K562 (cell line): ENCODE measurements at regions not wholly inside any gene's neighbourhood (a gene's known extent, or its start where the extent isn't known, plus 50 kb on each side); places are given as distances from the start of the nearest gene placed in this dataset.

ENCODE experiments used
- ATAC-seq: fragments of 200-7000 bp; cut with Tn5 transposase; 3 replicates; pipeline ENCODE4 v1.9.1; 2020; ENCODE audit warnings: moderate library complexity
- BruUV-seq: library from RNA; stranded (reverse); fragments of 400-500 nt; replicated peaks from 2 replicates; lab custom pipeline; 2021; lab: Mats Ljungman, UMichigan
- CTCF ChIA-PET: fragments of 300-600 bp; formaldehyde crosslinking; extraction: SDS; loops from one replicate; lab custom pipeline; 2021; ENCODE audit warnings: low intra/inter-chr PET ratio; lab: Yijun Ruan, JAX
- POLR2A ChIA-PET: fragments of 300-600, 350-650 bp; sonication (Branson Sonifier 250); formaldehyde crosslinking; extraction: SDS; loops from one replicate; lab custom pipeline; 2021; ENCODE audit warnings: antibody characterized with exemption, inconsistent platforms; lab: Yijun Ruan, JAX
- DNase-seq, 4 experiments: peaks; one replicate each; pipeline versions ENCODE4 v3.0.0 to v3.0.0-alpha.2; 2011 to 2018; ENCODE audit warnings: low spot score in 3 of 4, mixed read lengths in 3 of 4; ENCODE audit errors: extremely low read depth in 1 of 4
- FAIRE-seq: peaks from 2 replicates; lab custom pipeline; 2011; peaks lifted over from hg19 to GRCh38; lab: Jason Lieb, UNC
- H2AFZ ChIP-seq: 2 replicates; pipeline ENCODE4 v1.6.0; 2011; ENCODE audit warnings: low read depth, low read length, control low read depth, inconsistent platforms
- H3K27ac ChIP-seq: fragments of 200-600 bp; 3 replicates; pipeline ENCODE4 v1.8.0; 2011; ENCODE audit warnings: low read depth, mild to moderate bottlenecking, control low read depth, inconsistent platforms, low read length, moderate library complexity, mixed read lengths; ENCODE audit errors: extremely low read depth
- H3K27me3 ChIP-seq, 2 experiments: fragments of 300-600 bp in 1 of 2; 2 replicates in 1 of 2; 3 replicates in 1 of 2; pipeline versions ENCODE4 v1.6.0 to v1.8.0; 2011; ENCODE audit warnings: inconsistent platforms in 2 of 2, low read length in 2 of 2, mild to moderate bottlenecking in 1 of 2, mixed read lengths in 1 of 2, moderate library complexity in 1 of 2; ENCODE audit not compliant: control insufficient read depth in 2 of 2, insufficient read depth in 2 of 2
- H3K36me3 ChIP-seq: fragments of 300-600 bp; 3 replicates; pipeline ENCODE4 v1.8.0; 2011; ENCODE audit warnings: mild to moderate bottlenecking, low read length, inconsistent platforms; ENCODE audit not compliant: control insufficient read depth, insufficient read depth
- H3K4me1 ChIP-seq, 2 experiments: fragments of 200-600 bp in 1 of 2; replicated peaks in 1 of 2; 2 replicates in 1 of 2; 3 replicates in 1 of 2; pipeline versions ENCODE4 v1.5.1 to v1.8.0; 2011; ENCODE audit warnings: inconsistent platforms in 2 of 2, low read length in 2 of 2, mild to moderate bottlenecking in 1 of 2, mixed read lengths in 1 of 2, moderate library complexity in 1 of 2; ENCODE audit not compliant: control insufficient read depth in 2 of 2, insufficient read depth in 2 of 2
- H3K4me2 ChIP-seq: 2 replicates; pipeline ENCODE4 v1.6.1; 2011; ENCODE audit warnings: low read length, control low read depth, inconsistent platforms, mixed read lengths; ENCODE audit not compliant: insufficient read depth
- H3K4me3 ChIP-seq: fragments of 200-600 bp; sonication (generic), shearing (Covaris generic); 2 replicates; pipeline ENCODE4 v1.5.1; 2016; ENCODE audit warnings: control low read depth, inconsistent platforms
- H3K79me2 ChIP-seq: fragments of 200-600 bp; 3 replicates; pipeline ENCODE4 v1.8.0; 2011; ENCODE audit warnings: low read length, inconsistent platforms; ENCODE audit not compliant: control insufficient read depth, insufficient read depth
- H3K9ac ChIP-seq, 2 experiments: 2 replicates each; pipeline versions ENCODE4 v1.6.0 to v1.6.1; 2011; ENCODE audit warnings: low read depth in 2 of 2, low read length in 2 of 2, control low read depth in 1 of 2, inconsistent platforms in 1 of 2, mild to moderate bottlenecking in 1 of 2, mixed read lengths in 1 of 2; ENCODE audit not compliant: insufficient read depth in 1 of 2
- H3K9me1 ChIP-seq: one replicate; pipeline ENCODE4 v1.6.0; 2011; ENCODE audit warnings: inconsistent platforms, mild to moderate bottlenecking, low read length, moderate library complexity; ENCODE audit not compliant: control insufficient read depth, insufficient read depth
- H3K9me3 ChIP-seq: replicated peaks from 2 replicates; pipeline ENCODE4 v1.5.1; 2011; ENCODE audit warnings: low read depth, low read length, inconsistent platforms; ENCODE audit not compliant: control insufficient read depth, insufficient read depth
- H4K20me1 ChIP-seq: replicated peaks from 2 replicates; pipeline ENCODE4 v1.6.1; 2011; ENCODE audit warnings: low read length, inconsistent platforms, mixed read lengths; ENCODE audit not compliant: control insufficient read depth, insufficient read depth
- CLOCK ChIP-seq: fragments of 250-450 bp; sonication (Bioruptor Pico); IDR thresholded peaks from 2 replicates; pipeline ENCODE4 v1.4.0; 2020; ENCODE audit warnings: mild to moderate bottlenecking, moderate library complexity, borderline replicate concordance
- DNMT1 ChIP-seq: fragments of 450-650 bp; IDR thresholded peaks from 2 replicates; pipeline ENCODE4 v1.6.1; 2016; ENCODE audit warnings: antibody characterized with exemption, mild to moderate bottlenecking
- EWSR1 ChIP-seq: fragments of 450-650 bp; IDR thresholded peaks from 2 replicates; pipeline ENCODE4 v1.6.1; 2018; ENCODE audit warnings: borderline replicate concordance, mild to moderate bottlenecking, low read depth, moderate library complexity; ENCODE audit not compliant: partially characterized antibody
- MEF2A ChIP-seq: IDR thresholded peaks from 2 replicates; pipeline ENCODE4 v1.6.1; 2011; ENCODE audit warnings: low read depth, mild to moderate bottlenecking, low read length, moderate library complexity; ENCODE audit not compliant: control insufficient read depth
- POLR3A ChIP-seq: IDR thresholded peaks from 2 replicates; pipeline ENCODE4 v1.6.1; 2011; ENCODE audit warnings: borderline replicate concordance, mild to moderate bottlenecking, moderate library complexity; ENCODE audit not compliant: insufficient read length, insufficient read depth; ENCODE audit errors: extremely low read depth
- RERE ChIP-seq: sonication (generic); formaldehyde crosslinking; IDR thresholded peaks from 2 replicates; pipeline ENCODE4 v1.8.0; 2023; ENCODE audit warnings: missing genetic modification reagents, mild to moderate bottlenecking, borderline replicate concordance
- SIN3B ChIP-seq: fragments of 450-650 bp; IDR thresholded peaks from 2 replicates; pipeline ENCODE4 v1.6.1; 2017; ENCODE audit warnings: low read depth, mild to moderate bottlenecking, moderate library complexity
- ZNF639 ChIP-seq, 2 experiments: fragments of 200-800 bp in 1 of 2; sonication (Bioruptor generic) in 1 of 2; sonication (generic) in 1 of 2; formaldehyde crosslinking in 1 of 2; IDR thresholded peaks in 1 of 2; conservative IDR thresholded peaks in 1 of 2; 2 replicates each; pipeline versions ENCODE4 v1.5.0 to v1.6.1; 2016 to 2020; ENCODE audit warnings: missing compliant biosample characterization in 1 of 2, missing genetic modification characterization in 1 of 2, missing genetic modification reagents in 1 of 2
- ZNF696 ChIP-seq: fragments of 250-450 bp; sonication (Bioruptor Pico); conservative IDR thresholded peaks from 2 replicates; pipeline ENCODE4 v1.4.0; 2020; ENCODE audit warnings: mild to moderate bottlenecking, moderate library complexity
- ZNF77 ChIP-seq: fragments of 250-450 bp; sonication (Bioruptor Pico); IDR thresholded peaks from 2 replicates; pipeline ENCODE4 v1.5.0; 2020
- WGBS: fragments of 100-300 bp; shearing (Covaris generic); methylation state at CpG from one replicate; pipeline ENCODE4 v1.1.6; 2016; ENCODE audit warnings: low coverage, mixed read lengths; ENCODE audit not compliant: insufficient coverage; ENCODE audit errors: missing lambda C conversion rate; 5-methylcytosine and 5-hydroxymethylcytosine counted together
- in situ Hi-C: fragments of 300-500 bp; cut with MboI; formaldehyde crosslinking; loops from 4 replicates; pipeline ENCODE4 v1.15.0; 2018; ENCODE audit warnings: inconsistent platforms, mixed read lengths
- intact Hi-C: fragments of 100-400 bp; cut with micrococcal nuclease; formaldehyde crosslinking; loops from 2 replicates; pipeline ENCODE4 v1.14.2; 2022
- TF ChIP-seq, protein P1 (sequence below): fragments of 250-450 bp; sonication (Bioruptor Pico); IDR thresholded peaks from 2 replicates; pipeline ENCODE4 v1.6.1; 2021; ENCODE audit warnings: mild to moderate bottlenecking

GRCh38 chr18:78041218-78041617, 791.6 kb downstream of the GALR1 start (continued):
- no peak for TF ChIP-seq ZNF639 (CRISPR knock-in tag; conservative IDR thresholded peaks at IDR 0.05 in 1 of 2, IDR thresholded peaks at IDR 0.05 in 1 of 2)
- TF ChIP-seq, protein P1, sequence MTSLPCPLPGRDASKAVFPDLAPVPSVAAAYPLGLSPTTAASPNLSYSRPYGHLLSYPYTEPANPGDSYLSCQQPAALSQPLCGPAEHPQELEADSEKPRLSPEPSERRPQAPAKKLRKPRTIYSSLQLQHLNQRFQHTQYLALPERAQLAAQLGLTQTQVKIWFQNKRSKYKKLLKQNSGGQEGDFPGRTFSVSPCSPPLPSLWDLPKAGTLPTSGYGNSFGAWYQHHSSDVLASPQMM (CRISPR knock-in tag) = no peak
- TF ChIP-seq ZNF77 (CRISPR knock-in tag) = no peak
- no peak for TF ChIP-seq DNMT1
- TF ChIP-seq EWSR1 = no peak
- TF ChIP-seq ZNF696 = no peak
- TF ChIP-seq SIN3B = no peak
- no peak for TF ChIP-seq MEF2A

GRCh38 chr18:78046631-78047030, 797.0 kb downstream of the GALR1 start:
- Histone ChIP-seq H3K4me2 (no peak overlapping the region), H3K9me1 (no peaks in the 10 kb centered on the region), H3K27ac (no peak overlapping the region), H3K27me3 (peaks cover 3 to 6% of the 10 kb centered on the region in 2 experiments; a peak in 1 of 5 replicates), H3K36me3 (no peaks in the 10 kb centered on the region), H2AFZ (no peak overlapping the region), H3K4me1 (no peaks in the 10 kb centered on the region), H3K4me3 (no peak overlapping the region), H3K9me3 (no peaks in the 10 kb centered on the region), H3K79me2 (no peaks in the 10 kb centered on the region), H3K9ac (no peak overlapping the region), H4K20me1 (no peaks in the 10 kb centered on the region)
- in situ Hi-C loops = no loop called here
- no TSS peak for BruUV-seq
- ChIA-PET POLR2A (no interaction called here), CTCF (no interaction called here)
- intact Hi-C loops = no loop called here
- 0% methylated on average over 3 of the region's 3 CpGs for WGBS
- FAIRE-seq = no peak
- no peak for ATAC-seq
- no peak for DNase-seq
- no peak for TF ChIP-seq POLR3A
- TF ChIP-seq CLOCK (CRISPR knock-in tag) = no peak
- TF ChIP-seq RERE (CRISPR knock-in tag) = no peak
